Renal cortex interstitium (tissue), 11 donors: ENCODE measurements at regions not wholly inside any gene's neighbourhood (a gene's known extent, or its start where the extent isn't known, plus 50 kb on each side); places are given as distances from the start of the nearest gene placed in this dataset.

ENCODE experiments used
- DNase-seq, 11 donors: peaks; one replicate each; pipeline ENCODE4 v3.0.0-alpha.2; 2013; ENCODE audit warnings: low read depth in 9 of 11, low spot score in 4 of 11; ENCODE audit errors: extremely low read depth in 1 of 11

- DNase-seq, result no peak
These were observed 458.1 kb downstream of the RPS24 start for GRCh38 chr10:78491812-78492211.

DNA sequence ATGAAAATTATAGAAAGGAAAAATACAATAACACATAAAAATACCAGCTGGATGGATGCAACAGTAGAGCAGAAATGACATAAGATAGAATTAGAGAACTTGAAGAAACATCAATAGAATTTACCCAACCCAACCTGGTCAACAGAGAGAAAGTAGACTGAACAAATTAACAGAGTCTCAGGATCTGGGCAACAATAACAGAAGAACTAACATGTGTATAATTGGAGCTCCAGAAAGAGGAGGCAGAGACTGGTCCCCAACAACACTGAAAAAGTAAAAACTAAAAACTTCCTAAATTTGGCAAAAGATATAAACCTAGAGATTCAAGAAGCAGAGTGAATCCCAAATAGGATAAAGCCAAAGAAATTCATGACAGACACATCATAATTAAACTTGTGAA, 458.8 kb downstream of the RPS24 start:
- no peak for DNase-seq

DNA sequence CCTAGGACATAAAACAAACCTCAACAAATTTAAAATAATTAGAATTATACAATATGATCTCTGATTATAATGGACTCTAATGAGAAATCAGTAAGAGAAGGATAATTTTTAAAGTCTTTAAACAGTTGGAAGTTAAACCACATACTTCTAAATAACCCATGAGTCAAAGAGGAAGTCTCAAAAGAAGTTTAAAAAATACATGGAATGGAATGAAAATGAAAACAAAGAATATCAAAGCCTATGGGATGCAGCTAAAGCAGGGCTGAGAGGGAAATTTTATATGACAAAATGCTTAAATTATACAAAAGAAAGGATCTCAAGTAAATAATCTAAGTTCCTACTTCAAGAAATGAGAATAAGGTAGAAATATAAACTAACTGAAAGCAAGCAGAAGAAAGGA, 460.5 kb downstream of the RPS24 start:
- no peak for DNase-seq

DNA sequence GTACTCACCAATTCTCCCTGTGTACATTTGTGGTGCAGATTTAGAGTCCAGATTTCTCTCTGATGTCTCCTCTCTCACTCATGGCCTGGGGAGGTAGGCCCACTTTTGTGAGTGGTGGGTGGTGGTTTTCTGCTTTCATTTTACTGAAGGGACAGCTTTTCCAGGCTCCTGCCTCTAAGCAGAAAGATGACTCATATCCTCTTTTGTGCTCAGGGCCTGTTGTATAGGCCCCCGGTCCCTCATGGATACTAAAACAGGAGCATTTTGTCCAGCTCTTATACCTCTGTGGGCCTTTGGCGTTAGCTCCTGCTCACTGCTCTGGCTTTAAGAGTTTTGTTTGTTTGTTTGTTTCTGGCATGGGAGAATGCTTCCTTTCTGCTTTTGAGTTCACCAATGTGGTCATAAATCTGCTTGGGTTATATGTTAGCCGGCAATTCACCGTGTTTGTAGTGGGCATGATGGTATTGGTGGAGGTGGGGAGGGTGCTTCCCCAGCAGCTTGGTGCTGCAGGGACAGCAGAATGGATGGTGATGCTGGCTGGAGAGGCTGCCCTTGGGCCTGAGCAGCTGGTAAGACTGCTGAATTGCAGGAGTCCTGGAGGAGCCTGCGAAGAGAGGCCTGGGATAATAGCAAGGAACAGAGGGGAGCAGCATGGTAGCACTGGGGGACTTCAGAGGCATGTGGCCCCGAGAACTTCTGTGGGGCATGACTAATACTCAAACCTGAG, 468.7 kb downstream of the RPS24 start:
- no peak for DNase-seq

DNA sequence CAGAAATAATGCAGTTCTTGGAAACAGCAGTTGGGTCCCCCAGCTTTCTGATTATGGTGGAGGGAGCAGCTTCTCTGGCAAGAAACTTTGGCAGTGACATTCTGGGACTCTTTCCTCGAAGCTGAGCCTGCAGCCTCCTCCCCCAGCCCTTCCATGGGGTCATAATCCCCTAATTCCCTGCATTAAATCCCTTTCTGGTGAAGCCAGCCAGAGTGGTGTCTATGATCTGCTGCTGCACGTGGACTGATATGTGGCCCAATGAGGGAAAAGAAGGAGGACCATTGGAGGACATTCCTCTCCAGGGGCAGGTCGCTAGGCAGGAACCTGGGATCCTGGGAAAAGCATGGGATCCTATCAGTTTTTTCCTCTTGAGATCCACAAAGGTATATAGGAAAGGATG, 470.5 kb downstream of the RPS24 start:
- no peak for DNase-seq

DNA sequence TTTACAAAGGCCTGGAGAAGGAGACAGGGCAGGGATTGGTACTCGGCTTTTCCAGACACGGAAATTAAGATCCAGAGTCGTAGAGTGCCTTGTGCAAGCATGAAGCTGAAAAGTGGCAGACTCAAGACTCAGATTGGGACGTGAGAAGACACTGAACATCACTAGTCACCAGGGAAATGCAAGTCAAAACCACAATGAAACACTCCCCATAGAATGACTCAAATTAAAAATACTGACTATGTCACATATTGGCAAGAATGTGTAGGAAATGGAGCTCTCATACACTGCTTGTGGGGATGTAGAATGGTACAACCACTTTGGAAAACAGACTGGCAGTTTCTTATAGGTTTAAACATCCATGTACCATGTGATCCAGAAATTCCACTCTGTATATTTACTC, 472.0 kb downstream of the RPS24 start:
- DNase-seq, result no peak

- no peak for DNase-seq
These were observed 473.0 kb downstream of the RPS24 start for GRCh38 chr10:78506614-78507013.

DNA sequence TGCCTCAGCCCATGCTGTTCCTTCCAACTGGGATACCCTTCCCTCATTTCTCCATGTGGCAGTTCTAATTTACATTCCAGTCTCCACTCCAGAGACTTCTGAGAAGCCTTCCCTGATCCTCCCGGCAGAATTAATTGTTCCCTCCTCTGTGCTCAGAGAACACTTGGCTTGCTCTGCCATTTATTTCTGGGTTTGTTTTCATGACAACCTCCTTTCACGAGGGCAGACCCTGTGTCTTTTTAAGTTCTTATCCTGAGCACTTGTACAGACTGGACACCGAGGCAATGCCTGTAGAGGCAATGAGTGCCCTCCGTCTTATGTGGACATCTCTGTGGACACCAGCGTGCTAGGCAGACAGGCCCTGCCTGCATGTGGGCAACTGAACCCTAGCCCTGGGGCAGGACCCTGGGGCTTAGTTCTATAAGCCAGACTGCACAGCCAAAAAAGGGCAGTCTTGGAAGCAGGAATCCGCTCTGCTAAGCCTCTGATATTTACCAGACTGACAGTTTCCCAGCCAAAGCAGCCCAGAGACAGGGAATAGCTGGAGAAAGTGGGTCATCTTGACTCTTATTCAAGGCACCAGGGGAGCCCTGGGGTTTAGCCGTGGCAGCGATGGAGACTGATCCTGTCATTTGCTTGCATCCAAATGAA, 474.0 kb downstream of the RPS24 start:
- no peak for DNase-seq

DNA sequence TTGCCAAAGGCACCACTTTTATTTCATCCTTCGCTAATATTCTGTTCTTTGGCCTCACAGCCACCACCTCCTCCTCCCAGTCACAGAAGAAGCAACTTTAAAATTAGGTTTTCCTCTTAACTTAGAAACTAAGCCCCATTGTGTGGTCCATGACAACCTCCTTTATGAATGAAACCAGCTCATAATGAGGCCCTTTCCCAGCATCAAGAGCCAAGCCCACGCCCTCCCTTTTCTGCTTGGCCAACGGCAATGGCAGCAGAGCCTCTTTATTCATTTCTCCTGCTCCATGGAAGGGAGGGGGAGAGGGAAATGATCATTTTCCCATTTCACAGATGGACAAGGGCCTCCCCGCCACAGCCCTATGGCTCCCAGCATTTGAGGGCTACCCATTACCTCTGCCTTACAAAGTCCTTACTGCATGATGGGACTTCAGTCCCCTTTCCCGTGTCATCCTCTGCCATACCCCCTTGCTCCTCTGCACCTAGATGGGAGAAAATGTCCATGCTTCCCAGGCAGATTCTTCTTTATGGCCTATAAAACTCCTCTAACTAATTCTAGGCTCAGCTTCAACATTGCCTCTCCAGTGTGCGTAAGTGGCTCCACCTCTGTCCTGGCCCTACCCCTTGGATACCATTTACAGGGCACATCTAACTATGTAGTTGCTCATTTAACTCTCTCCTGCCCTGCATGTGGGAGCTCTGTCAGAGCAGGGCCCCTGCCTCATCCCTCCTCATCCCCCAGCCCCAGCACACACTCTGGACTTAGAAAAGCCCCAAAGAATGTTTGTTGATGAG, 475.5 kb downstream of the RPS24 start:
- DNase-seq, result no peak

- DNase-seq, result no peak
These were observed 477.1 kb downstream of the RPS24 start for GRCh38 chr10:78510566-78511323.

- DNase-seq, result no peak
These were observed 477.9 kb downstream of the RPS24 start for GRCh38 chr10:78511324-78512204.

GRCh38 chr10:78512205-78512550, 478.5 kb downstream of the RPS24 start:
- no peak for DNase-seq

GRCh38 chr10:78513330-78513729, 479.7 kb downstream of the RPS24 start:
- no peak for DNase-seq

- DNase-seq, result no peak
These were observed 480.3 kb downstream of the RPS24 start for GRCh38 chr10:78513986-78514385.

- DNase-seq, result no peak
These were observed 480.8 kb downstream of the RPS24 start for GRCh38 chr10:78514459-78514858.

DNA sequence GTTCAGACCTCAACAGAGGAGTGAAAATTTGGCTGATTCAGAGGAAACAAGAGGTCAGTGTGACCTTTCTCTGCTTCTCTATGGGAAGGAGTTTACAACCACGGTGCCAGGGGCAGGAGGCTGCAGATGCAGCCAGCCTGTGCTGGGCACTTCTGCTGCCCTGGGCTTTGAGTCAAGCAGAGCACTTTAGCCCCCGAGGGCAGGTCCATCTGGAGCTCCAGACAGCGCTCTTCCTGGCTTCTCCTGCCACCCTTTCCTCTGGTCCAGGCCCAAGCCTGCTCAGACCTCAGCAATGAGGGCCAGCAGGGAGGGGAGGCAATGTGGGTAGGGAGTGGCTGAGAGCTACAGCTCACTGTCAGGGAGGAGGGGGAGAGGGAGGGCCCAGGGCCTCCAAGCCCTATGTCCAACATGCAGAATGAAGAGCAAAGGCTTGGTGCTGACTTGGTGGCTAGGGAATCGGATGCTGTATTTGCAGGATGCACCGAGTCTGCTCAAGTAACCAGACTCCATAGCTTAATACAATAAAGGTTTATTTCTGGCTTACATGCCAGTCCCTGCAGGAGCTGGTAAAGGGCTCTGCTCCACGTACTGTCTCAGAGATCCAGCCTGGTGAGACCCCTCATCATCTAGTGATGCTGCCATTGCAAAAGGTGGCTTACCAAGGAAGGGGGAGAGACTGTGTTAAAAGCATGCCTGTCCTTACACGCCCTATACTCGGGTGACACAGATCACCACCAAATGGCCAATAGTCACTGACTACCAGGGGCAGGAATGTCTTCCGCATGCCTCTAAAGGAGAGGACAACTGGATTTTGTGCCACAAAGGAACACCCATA, 481.6 kb downstream of the RPS24 start:
- DNase-seq, result no peak

DNA sequence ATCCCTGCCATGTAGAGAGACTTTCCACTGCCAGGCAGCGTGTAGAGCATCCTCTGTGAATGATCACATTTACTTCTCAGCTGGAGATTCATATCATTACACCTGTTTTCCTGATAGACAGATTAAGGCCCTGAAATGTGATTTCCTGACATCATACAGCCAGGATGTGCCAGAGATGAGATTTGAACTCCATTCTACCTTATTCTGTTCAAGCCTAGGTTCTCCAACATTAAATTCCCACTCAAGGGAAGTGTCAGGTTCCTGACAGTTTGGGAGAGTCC, 482.1 kb downstream of the RPS24 start:
- no peak for DNase-seq

- DNase-seq, result no peak
These were observed 482.6 kb downstream of the RPS24 start for GRCh38 chr10:78516236-78516635.
